ENCODE measurements at regions not wholly inside any gene's neighbourhood (a gene's known extent, or its start where the extent isn't known, plus 50 kb on each side); places are given as distances from the start of the nearest gene placed in this dataset.

DNA sequence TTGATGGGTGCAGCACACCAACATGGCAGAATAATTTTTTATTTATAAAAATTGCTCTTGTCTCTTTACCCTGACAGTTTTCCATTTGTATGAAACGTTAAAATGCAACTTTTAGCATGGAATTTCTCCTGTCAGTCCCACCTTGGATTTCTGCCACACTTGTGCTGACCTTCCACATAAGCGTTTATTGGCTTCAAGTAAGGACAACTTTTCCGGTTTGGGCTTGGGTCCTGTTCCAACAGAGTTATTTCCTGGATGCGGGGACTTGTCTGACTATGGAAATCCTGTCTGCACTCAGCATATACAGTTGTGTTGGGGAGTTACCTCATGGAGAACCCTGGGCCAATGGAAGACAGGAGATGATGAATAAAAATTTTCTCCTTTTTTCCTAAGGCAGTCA, 294.7 kb downstream of the NAF1 start:
- TF ChIP-seq ZFX (IDR thresholded peaks at IDR 0.05): no peak
- TF ChIP-seq, protein P1, sequence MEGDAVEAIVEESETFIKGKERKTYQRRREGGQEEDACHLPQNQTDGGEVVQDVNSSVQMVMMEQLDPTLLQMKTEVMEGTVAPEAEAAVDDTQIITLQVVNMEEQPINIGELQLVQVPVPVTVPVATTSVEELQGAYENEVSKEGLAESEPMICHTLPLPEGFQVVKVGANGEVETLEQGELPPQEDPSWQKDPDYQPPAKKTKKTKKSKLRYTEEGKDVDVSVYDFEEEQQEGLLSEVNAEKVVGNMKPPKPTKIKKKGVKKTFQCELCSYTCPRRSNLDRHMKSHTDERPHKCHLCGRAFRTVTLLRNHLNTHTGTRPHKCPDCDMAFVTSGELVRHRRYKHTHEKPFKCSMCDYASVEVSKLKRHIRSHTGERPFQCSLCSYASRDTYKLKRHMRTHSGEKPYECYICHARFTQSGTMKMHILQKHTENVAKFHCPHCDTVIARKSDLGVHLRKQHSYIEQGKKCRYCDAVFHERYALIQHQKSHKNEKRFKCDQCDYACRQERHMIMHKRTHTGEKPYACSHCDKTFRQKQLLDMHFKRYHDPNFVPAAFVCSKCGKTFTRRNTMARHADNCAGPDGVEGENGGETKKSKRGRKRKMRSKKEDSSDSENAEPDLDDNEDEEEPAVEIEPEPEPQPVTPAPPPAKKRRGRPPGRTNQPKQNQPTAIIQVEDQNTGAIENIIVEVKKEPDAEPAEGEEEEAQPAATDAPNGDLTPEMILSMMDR (conservative IDR thresholded peaks at IDR 0.05): no peak

DNA sequence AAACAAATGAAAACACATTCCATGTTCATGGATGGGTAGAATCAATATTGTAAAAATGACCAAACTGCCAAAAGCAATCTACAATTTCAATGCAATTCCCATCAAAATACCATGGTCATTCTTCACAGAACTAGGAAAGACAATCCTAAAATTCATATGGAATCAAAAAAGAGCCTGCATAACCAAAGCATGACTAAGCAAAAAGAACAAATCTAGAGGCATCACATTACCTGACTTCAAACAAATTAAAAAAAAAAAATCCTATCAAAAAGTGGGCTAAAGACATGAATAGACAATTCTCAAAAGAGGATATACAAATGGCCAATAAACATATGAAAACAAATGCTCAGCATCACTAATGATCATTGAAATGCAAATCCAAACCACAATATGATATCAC, 297.5 kb downstream of the NAF1 start:
- TF ChIP-seq, protein P1 (conservative IDR thresholded peaks at IDR 0.05): no peak
- no peak for TF ChIP-seq ZFX (IDR thresholded peaks at IDR 0.05)
- H3K27ac ChIP-seq: no peak overlapping the region

More for the DNA sequence above, 294.7 kb downstream of the NAF1 start:
- H3K27ac ChIP-seq: no peak overlapping the region

DNA sequence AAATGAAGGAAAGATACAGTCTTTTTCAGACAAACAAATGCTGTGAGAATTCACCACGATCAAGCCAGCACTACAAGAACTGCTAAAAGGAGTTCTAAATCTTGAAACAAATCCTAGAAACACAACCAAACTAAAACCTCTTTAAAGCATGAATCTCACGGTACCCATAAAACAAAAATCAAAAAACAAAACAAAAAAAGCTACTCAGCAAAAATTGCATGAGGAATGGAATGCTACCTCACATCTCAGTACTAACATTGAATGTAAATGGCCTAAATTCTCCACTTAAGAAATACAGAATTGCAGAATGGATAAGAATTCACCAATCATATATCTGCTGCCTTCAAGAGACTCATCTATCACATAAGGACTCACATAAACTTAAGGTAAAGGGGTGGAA, 300.1 kb downstream of the NAF1 start:
- H3K27ac ChIP-seq: no peak overlapping the region
- TF ChIP-seq, protein P1 (conservative IDR thresholded peaks at IDR 0.05): no peak
- TF ChIP-seq ZFX (IDR thresholded peaks at IDR 0.05): no peak

DNA sequence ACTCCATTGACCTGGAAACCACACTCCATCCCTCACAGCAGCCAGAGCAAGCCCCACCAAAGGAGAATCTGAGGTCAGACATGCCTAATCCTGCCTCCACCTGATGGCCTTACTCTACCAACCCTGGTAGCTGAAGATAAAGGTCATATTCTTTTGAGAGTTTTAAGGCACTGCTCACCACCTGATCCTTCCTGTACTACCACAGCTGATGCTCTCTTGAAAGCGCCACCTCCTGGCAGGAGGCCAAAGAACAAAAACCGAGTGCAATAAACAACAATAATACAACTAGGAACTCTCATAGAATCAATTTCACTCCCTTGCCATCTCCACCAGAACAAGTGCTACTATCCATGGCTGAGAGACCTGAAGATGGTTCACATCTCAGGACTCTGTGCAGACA, 301.6 kb downstream of the NAF1 start:
- TF ChIP-seq, protein P1 (conservative IDR thresholded peaks at IDR 0.05): no peak
- no peak for TF ChIP-seq ZFX (IDR thresholded peaks at IDR 0.05)
- H3K27ac ChIP-seq: no peak overlapping the region

DNA sequence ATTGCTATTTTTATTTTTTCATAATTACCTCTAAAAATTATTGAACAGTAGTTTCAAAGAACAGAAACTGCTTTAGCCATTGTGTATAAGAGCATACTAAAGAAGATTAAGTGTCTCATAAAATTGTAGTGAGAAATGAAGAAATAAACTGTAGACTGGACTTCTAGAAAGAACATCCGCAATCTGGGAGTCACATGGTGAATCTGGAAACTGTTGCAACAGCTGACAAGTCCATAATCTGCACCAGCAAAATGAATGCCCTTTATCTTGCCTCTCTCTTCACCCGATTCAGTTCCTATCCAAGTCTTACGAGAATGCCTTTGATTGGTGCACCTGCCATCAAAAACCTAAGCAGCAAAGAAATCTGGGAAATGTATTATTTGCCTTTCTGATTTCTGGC, 312.9 kb downstream of the NAF1 start:
- no peak overlapping the region for H3K27ac ChIP-seq
- no peak for TF ChIP-seq ZFX (IDR thresholded peaks at IDR 0.05)
- TF ChIP-seq, protein P1 (conservative IDR thresholded peaks at IDR 0.05): no peak

DNA sequence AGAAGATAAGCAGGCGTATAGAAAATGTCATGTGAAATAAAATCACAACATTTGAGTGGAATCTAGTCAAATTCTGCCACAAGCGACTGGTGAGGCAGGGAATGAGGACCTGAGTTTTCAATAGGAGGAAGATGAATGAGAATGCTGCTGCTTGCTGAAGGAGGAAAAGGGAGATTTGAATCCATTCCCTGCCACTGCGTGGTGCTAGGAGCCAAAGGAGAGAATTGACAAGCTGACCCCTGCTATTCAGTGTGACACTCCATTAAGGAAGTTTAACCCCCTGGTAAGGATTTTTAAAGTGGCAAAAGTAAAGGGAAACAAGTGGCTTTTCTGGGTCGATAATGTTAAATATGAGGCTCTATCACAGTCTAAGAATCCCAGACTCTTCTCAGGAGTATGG, 314.0 kb downstream of the NAF1 start:
- TF ChIP-seq, protein P1 (conservative IDR thresholded peaks at IDR 0.05): no peak
- TF ChIP-seq ZFX (IDR thresholded peaks at IDR 0.05): no peak
- no peak overlapping the region; the same call in 1 of the 2 replicates for H3K27ac ChIP-seq

DNA sequence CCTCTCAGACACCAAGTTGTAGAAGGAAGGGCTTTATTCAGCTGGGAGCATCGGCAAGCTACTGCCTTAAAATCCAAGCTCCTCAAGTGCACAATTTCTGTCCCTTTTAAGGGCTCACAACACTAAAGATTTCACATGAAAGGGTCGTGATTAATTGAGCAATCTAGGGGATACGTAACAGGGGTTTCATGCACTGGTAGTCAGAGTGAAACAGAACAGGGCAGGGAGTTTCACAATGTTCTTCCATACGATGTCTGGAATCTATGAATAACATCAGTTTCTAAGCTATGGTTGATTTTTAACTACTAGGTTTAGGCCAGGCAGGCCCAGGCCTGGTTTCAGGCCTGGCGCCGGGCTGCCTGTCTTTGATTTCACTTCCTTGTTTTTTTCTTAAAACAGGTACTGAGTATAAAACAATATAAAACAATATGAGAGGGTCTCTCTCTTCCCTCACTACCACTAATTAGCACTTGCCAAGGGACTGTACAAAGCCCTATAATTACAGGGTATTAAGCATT, 315.4 kb downstream of the NAF1 start:
- TF ChIP-seq ZFX (IDR thresholded peaks at IDR 0.05): peak; percentile 41
- peak overlapping the region; percentile 76; the same call in 1 of the 2 replicates for H3K27ac ChIP-seq

DNA sequence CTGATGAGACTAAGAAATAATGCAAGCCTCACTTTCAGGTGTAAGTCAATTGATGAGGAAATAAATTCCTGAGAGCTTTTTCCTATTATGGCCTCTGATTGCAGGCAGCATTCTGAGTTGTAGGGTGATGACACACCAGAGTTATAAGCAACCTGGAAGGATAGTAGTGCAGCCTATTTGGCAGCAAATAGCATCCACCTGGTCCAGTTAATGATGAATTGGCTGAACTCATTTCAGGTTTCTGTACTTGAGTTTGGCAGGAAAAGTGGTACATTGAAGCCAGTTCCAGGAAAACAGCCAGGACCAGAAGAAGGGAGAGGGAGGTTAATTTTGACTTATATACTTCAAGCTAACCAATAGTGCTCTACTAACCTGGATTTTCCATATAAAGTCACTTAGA, 316.8 kb downstream of the NAF1 start:
- no peak overlapping the region for H3K27ac ChIP-seq
- TF ChIP-seq, protein P1 (conservative IDR thresholded peaks at IDR 0.05): no peak
- no peak for TF ChIP-seq ZFX (IDR thresholded peaks at IDR 0.05)
